Glutamatergic neuron (in vitro differentiated cells): ENCODE measurements at regions not wholly inside any gene's neighbourhood (a gene's known extent, or its start where the extent isn't known, plus 50 kb on each side); places are given as distances from the start of the nearest gene placed in this dataset.

Source experiments
- DNase-seq: peaks from one replicate; pipeline ENCODE4 v3.0.0; 2022
- H3K27ac Mint-ChIP-seq: one replicate; pipeline ENCODE4 v1.8.0; 2020; ENCODE audit warnings: mild to moderate bottlenecking, mixed read lengths, inconsistent platforms; ENCODE audit not compliant: unreplicated experiment
- H3K27me3 Mint-ChIP-seq: one replicate; pipeline ENCODE4 v1.8.0; 2020; ENCODE audit warnings: mild to moderate bottlenecking, moderate library complexity, mixed read lengths, inconsistent platforms; ENCODE audit not compliant: unreplicated experiment
- H3K36me3 Mint-ChIP-seq: one replicate; pipeline ENCODE4 v1.8.0; 2020; ENCODE audit warnings: mild to moderate bottlenecking, mixed read lengths, inconsistent platforms; ENCODE audit not compliant: unreplicated experiment
- H3K4me1 Mint-ChIP-seq: one replicate; pipeline ENCODE4 v1.8.0; 2020; ENCODE audit warnings: mild to moderate bottlenecking, low read depth, mixed read lengths, inconsistent platforms; ENCODE audit not compliant: unreplicated experiment
- H3K4me3 Mint-ChIP-seq: one replicate; pipeline ENCODE4 v1.8.0; 2020; ENCODE audit warnings: mild to moderate bottlenecking, mixed read lengths, inconsistent platforms; ENCODE audit not compliant: unreplicated experiment
- H3K9me3 Mint-ChIP-seq: one replicate; pipeline ENCODE4 v1.8.0; 2020; ENCODE audit warnings: mild to moderate bottlenecking, moderate library complexity, mixed read lengths, inconsistent platforms; ENCODE audit not compliant: unreplicated experiment
- CTCF ChIP-seq: fragments of 200-600 bp; sonication (generic); IDR thresholded peaks from one replicate; pipeline ENCODE4 v1.5.0; 2021; ENCODE audit not compliant: partially characterized antibody, unreplicated experiment

- no peak for TF ChIP-seq CTCF
- Mint-ChIP-seq H3K9me3 (no peaks in the 10 kb centered on the region), H3K4me3 (no peak overlapping the region), H3K27me3 (peaks cover 1% of the 10 kb centered on the region), H3K36me3 (no peaks in the 10 kb centered on the region), H3K27ac (no peak overlapping the region), H3K4me1 (no peaks in the 10 kb centered on the region)
- no peak for DNase-seq
These were observed 424.1 kb downstream of the PRR32 start for GRCh38 chrX:127243654-127244053.

- Mint-ChIP-seq H3K4me3 (no peak overlapping the region), H3K27me3 (no peaks in the 10 kb centered on the region), H3K36me3 (no peaks in the 10 kb centered on the region), H3K27ac (no peak overlapping the region), H3K4me1 (no peaks in the 10 kb centered on the region), H3K9me3 (no peaks in the 10 kb centered on the region)
- no peak for TF ChIP-seq CTCF
- DNase-seq = no peak
These were observed 440.2 kb downstream of the PRR32 start for GRCh38 chrX:127259742-127260141.

- Mint-ChIP-seq H3K27me3 (no peaks in the 10 kb centered on the region), H3K4me3 (no peak overlapping the region), H3K27ac (no peak overlapping the region), H3K9me3 (no peaks in the 10 kb centered on the region), H3K4me1 (no peaks in the 10 kb centered on the region), H3K36me3 (no peaks in the 10 kb centered on the region)
- no peak for DNase-seq
- no peak for TF ChIP-seq CTCF
These were observed 456.8 kb downstream of the PRR32 start for GRCh38 chrX:127276326-127276725.

GRCh38 chrX:127300511-127300910 lies 481.0 kb downstream of the PRR32 start:
- no peak for DNase-seq
- Mint-ChIP-seq H3K4me3 (no peak overlapping the region), H3K27ac (no peak overlapping the region), H3K27me3 (no peaks in the 10 kb centered on the region), H3K36me3 (no peaks in the 10 kb centered on the region), H3K9me3 (peaks cover 2% of the 10 kb centered on the region), H3K4me1 (no peaks in the 10 kb centered on the region)
- no peak for TF ChIP-seq CTCF

GRCh38 chrX:127302841-127303240 lies 483.3 kb downstream of the PRR32 start:
- no peak overlapping the region for H3K4me3 Mint-ChIP-seq
- no peaks in the 10 kb centered on the region for H3K36me3 Mint-ChIP-seq
- H3K27ac Mint-ChIP-seq = no peak overlapping the region
- no peaks in the 10 kb centered on the region for H3K4me1 Mint-ChIP-seq
- TF ChIP-seq CTCF = no peak
- peaks cover 2% of the 10 kb centered on the region for H3K9me3 Mint-ChIP-seq
- no peak for DNase-seq
- H3K27me3 Mint-ChIP-seq = no peaks in the 10 kb centered on the region
